Fibroblast of mammary gland (primary cell): ENCODE measurements at regions not wholly inside any gene's neighbourhood (a gene's known extent, or its start where the extent isn't known, plus 50 kb on each side); places are given as distances from the start of the nearest gene placed in this dataset.

ENCODE experiments used
- DNase-seq: peaks from one replicate; pipeline ENCODE4 v3.0.0-alpha.2; 2010; ENCODE audit warnings: low read depth
- H3K4me3 ChIP-seq: 2 replicates; pipeline ENCODE4 v1.5.1; 2011; ENCODE audit warnings: low read depth, mild to moderate bottlenecking, low read length, moderate library complexity; ENCODE audit not compliant: control insufficient read depth
- TF ChIP-seq, protein P1 (sequence below): conservative IDR thresholded peaks from 2 replicates; pipeline ENCODE4 v1.5.1; 2011; ENCODE audit warnings: low read depth, low read length, inconsistent platforms; ENCODE audit not compliant: control insufficient read depth, insufficient read depth

GRCh38 chr4:38610521-38610920 is 53.5 kb upstream of the KLF3 start:
- no peak overlapping the region for H3K4me3 ChIP-seq
- no peak for DNase-seq
- TF ChIP-seq, protein P1, sequence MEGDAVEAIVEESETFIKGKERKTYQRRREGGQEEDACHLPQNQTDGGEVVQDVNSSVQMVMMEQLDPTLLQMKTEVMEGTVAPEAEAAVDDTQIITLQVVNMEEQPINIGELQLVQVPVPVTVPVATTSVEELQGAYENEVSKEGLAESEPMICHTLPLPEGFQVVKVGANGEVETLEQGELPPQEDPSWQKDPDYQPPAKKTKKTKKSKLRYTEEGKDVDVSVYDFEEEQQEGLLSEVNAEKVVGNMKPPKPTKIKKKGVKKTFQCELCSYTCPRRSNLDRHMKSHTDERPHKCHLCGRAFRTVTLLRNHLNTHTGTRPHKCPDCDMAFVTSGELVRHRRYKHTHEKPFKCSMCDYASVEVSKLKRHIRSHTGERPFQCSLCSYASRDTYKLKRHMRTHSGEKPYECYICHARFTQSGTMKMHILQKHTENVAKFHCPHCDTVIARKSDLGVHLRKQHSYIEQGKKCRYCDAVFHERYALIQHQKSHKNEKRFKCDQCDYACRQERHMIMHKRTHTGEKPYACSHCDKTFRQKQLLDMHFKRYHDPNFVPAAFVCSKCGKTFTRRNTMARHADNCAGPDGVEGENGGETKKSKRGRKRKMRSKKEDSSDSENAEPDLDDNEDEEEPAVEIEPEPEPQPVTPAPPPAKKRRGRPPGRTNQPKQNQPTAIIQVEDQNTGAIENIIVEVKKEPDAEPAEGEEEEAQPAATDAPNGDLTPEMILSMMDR, result no peak

DNA sequence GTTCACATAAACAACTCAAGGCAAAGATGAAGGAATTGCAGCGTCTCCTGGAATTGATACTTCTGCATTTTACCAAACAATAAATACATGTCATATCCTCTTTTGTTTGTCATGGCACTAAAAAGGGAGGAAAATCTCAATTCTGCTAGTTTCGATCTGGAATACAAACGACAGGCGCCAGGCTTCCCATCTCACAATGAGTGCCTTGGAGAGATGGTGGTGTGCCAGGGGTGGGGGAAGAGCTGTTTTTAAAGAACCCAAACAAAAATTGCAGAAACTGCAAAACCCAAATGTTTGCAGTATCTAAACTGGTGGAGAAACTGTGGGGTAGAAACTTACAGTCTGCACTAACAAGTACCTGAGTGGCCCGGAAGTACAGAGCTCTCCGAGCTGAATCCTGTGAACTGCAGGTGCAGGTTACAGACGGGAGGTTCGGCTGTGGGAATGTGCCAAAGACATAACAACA is 53.0 kb upstream of the KLF3 start:
- H3K4me3 ChIP-seq, result no peak overlapping the region
- DNase-seq, result no peak
- TF ChIP-seq, protein P1, result no peak

GRCh38 chr4:38611676-38612075 is 52.3 kb upstream of the KLF3 start:
- no peak for DNase-seq
- TF ChIP-seq, protein P1, result no peak
- H3K4me3 ChIP-seq, result no peak overlapping the region

DNA sequence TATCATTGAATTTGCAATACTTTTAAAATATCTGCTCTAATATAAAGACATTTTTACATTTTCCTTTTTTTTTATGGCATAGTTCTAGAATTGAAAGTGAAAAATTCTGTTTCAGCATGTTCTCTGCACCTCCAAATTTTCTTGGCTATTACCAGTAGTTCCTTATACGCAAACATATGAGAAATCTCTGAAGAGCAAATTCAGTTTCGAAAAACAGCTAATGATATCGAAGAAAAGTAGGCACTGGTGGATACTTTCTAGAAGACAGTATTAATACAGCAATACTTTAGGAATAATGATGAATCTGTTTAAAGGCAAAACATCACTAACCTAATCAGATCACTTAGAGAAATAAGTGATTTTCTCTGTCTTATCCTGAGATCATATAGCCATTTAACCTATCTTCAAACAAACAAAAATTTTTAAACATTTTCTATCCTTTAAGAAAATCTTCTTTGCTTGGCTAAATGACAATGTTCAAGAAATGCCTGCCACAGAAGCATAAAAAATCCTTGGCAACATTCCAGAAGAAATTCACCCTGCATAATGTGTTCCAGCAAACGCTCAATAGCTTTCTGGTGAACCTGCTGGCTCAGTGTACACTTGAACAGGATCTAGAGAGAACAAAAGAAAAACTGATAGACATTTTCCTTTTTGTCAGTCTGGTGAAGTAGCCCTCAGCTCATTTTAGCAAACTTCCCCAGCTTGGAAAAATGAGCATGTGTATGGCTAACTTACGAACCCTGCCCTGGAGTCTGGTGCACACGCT is 51.2 kb upstream of the KLF3 start:
- H3K4me3 ChIP-seq, result no peak overlapping the region
- TF ChIP-seq, protein P1, result no peak
- no peak for DNase-seq
